ENCODE measurements at regions not wholly inside any gene's neighbourhood (a gene's known extent, or its start where the extent isn't known, plus 50 kb on each side); places are given as distances from the start of the nearest gene placed in this dataset.

DNA sequence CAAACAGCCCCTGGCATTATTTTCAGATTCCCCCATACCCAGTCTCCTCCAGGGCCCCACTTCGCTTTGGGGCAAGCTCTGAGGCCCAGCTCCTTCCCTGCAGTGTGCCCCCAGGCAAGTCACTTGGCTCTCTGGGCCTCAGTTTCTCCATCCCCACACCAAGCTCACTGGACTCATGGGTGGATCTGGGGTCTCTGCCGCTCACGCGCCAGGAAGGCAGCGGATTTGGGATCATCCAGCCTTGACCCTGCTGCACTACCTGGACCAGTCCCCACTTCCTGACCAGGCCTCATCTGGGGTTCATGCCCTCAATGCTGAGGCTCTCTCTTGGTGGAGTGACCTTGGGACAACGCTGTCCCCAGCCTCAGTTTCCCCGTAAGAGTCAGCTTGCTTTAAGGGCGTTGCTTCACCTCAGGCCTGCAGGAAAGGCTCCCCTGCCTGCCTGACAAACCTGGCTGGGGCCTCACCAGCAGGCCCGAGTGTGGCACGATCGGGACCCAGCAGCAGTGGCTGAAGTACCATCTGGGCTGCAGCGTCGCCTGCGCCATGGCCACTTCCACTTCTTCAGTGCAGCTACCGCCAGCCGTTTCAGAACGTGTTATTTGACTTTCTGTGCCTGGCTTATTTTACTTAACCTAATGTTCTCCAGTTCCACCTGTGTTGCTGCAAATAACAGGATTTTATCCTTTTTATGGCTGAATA is 519.6 kb upstream of the SEMA6A start:
- DNase-seq = no peak

DNA sequence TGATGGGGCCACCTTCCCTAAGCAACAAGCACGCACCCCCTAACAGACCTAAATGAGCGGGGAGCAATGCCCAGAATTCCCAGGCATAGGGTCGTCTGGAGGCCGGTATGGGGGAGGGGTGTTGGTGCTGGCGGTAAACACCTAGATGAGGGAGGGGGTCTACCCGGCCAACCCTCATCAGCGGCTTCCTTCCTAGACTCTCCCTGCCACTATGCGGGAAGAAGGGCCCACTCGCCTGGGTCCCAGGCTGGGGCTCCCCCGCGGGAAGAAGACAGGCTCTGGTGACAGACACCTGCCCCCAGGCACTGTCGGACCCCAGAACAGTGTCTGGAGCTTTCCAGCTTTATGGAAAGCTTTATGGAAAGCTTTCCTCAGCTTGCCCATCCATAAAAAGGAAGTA is 519.0 kb upstream of the SEMA6A start:
- no peak for DNase-seq

- no peak for DNase-seq
Measured at GRCh38 chr5:117089001-117089400, 514.4 kb upstream of the SEMA6A start.

DNA sequence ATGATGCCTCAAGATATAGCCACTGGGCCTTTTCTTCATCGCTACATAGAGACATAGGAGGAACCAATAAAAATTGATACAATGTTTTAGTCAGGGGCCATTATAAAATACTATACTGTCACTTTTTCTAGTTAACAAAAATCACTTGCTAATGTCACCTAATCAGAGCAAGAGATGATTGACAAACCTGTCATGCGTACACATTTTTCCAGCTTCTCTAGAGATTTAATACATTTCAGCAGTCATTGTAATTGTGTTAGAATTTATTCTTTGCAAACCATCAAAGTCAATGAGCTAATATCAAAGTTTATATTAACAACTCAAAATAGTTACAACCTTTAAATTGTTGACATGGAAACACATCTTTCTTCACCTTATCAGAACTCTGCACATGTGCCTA is 513.6 kb upstream of the SEMA6A start:
- no peak for DNase-seq

GRCh38 chr5:117084067-117084466 is 509.4 kb upstream of the SEMA6A start:
- no peak for DNase-seq

DNA sequence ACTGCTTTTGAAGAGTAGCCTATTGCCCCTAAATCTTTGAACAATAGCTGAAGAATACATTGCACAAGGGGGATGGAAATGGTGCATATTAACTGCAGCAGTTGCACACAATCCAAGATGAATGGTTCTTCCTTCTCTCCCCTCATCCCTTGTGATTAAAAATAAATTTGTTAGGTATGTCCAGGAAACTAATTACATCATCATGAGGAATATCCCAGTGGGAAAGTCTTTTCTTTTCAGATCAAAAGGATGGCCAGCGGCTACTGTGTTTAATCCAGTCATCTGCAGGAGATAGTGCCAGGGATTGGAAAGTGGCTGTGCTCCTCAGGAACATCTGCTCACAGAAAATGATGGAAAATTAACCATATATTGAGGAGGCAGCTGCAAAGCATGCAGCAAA is 508.4 kb upstream of the SEMA6A start:
- DNase-seq = no peak

GRCh38 chr5:117077142-117077541 is 502.5 kb upstream of the SEMA6A start:
- peak; percentile 0 for DNase-seq

DNA sequence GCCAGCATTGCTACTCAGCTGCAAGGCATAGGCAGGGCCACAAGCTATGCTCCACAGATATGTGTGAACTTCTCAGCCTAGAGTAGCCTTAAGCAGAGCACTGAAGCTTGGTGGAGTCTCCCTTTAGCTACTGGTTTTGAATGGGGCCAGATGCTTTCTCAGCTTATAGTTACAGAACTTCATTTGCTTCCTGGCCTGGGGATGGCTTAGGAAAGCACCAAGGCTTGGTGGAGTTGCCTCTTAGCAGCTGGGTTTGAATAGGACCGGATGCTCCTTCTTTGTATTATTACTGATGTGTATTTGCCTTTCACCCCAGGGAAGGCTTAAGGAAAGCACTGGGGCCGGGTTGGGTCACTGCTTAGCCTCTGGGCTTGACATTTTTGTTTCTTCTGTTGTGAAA is 497.8 kb upstream of the SEMA6A start:
- DNase-seq = no peak

DNA sequence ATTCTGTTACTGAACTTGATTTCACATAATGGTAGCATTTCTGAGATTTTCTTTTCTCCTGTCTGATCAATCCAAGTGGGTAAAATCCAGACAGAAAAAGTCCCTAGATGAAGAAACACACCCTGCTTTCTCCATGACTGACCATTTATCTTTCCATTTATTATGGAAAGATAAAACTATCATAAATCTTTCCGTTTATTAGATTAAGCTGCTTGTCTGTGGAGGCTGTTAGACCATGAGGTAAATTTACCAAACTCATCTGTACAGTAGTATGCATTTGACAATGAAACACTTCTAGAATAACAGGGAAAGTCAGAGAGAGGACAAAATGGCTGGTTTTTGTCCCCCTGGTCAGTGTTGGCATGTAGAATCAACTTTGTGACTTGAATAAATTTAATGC is 491.2 kb upstream of the SEMA6A start:
- no peak for DNase-seq

- no peak for DNase-seq
Measured at GRCh38 chr5:117065161-117065560, 490.5 kb upstream of the SEMA6A start.

GRCh38 chr5:117060099-117060498 is 485.5 kb upstream of the SEMA6A start:
- DNase-seq = no peak

GRCh38 chr5:117058740-117059139 is 484.1 kb upstream of the SEMA6A start:
- DNase-seq = no peak

- no peak for DNase-seq
Measured at GRCh38 chr5:117055517-117055916, 480.9 kb upstream of the SEMA6A start.

DNA sequence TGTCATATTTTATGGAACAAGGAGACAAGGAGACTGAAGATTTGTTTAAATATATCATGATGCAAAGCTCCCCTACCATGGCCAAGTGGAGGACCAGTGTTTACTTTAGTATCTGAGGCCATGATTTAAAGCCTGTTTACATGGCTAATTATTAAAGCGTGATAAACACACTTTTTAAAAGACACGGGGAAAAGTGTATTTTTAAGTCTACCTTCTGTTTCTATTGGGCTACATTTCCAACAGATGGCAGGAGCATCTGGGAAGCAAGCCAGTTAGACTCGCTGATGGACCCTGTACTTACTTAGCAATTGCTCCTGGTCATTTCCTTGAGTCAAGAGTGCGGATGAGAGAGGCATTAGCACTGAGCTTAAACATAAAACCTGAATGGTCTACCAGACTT is 480.3 kb upstream of the SEMA6A start:
- DNase-seq = peak; percentile 72

DNA sequence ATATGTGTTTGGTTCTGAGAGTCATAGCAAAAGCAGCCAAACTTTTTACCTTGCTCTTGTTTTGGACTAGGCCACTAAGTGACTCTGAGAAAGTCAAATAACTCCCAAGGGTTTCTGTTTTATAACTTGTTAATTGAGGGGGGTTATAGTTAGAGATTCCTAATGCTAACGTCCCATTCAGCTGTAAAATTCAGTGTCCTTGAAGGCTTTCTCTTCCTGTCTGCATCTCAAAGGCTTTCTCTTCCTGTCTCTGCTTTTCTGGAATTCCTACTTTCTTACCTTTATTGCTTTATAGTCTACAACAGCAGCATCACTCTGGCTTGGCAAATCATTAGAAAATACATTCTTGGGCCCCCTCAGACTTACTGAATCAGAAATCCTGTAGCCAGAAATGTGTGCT is 479.5 kb upstream of the SEMA6A start:
- no peak for DNase-seq

DNA sequence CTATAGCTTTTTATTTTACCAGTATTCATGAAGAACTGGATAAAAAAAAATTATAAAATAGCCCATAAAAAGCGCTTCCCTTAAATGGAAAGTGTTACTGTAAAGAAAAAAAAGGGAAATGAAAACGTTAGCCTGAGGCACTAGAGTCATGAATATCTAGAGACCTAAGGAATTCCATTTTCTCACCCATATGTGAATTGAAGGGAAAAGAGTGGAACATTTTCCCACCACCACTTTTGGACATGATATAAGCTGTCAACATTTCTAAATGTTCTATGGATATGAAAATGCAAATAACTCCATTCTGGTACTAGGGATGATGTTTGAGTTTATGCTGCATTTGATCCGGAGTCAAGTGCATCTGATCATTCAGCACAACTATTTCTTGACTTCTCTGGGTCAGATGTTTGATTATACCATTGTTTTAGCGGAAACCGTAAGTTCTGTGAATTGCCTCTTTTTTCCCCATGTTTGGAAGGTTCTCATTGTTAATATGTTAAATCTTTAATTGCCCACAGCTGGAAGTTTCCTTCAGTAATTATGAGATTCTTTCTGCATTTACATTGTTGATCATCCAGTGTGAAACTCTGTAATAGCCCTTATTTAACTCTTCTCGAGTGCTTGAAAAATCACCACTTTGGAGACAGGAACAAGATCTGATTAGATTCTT is 467.4 kb upstream of the SEMA6A start:
- DNase-seq = no peak

- no peak for DNase-seq
Measured at GRCh38 chr5:117039035-117039434, 464.4 kb upstream of the SEMA6A start.

GRCh38 chr5:117027384-117027783 is 452.8 kb upstream of the SEMA6A start:
- DNase-seq = no peak

- no peak for DNase-seq
Measured at GRCh38 chr5:117020999-117021398, 446.4 kb upstream of the SEMA6A start.

DNA sequence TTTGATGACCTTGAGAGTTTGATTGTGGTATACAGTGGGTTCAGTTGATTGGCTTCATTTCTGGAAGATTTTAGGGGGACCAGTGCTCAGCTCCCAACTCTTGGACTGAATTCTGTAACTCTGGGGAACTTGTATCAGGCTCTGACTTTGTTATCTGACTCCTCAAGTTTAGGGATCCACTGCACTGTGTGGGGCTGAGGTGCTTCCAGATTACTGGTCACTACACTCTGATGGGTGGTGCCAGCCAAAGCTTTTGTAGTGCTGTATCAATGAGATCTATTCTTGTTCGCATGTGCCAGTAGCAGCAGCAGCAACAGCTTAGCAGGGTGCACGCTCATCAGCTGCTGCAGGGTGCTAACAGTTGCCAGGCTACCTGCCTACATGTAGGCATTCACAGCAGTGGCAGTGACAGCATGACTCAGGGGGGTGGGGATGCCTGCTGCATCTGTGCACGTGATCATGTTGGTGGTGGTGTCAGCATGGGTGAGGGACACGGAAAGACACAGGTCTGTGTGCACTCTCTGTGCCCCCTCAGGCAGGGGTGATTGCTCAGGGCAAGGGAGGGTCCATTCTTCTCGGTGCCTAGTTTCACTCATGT is 438.8 kb upstream of the SEMA6A start:
- no peak for DNase-seq

DNA sequence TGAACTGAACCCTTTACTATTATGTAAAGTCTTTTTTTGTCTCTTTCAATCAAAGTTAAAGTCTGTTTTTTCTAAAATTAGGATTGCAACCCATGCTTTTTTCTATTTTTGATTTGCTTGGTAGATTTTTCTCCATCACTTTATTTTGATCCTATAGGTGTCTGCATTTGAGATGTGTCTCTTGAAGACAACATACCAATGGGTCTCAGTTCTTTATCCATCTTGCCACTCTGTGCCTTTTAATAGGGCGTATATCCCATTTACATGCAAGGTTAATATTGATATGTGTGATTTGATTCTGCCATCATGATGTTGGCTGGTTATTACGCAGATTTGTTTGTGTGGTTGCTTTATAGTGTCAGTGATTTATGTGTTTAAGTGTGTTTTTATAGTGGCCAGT is 436.0 kb upstream of the SEMA6A start:
- no peak for DNase-seq

DNA sequence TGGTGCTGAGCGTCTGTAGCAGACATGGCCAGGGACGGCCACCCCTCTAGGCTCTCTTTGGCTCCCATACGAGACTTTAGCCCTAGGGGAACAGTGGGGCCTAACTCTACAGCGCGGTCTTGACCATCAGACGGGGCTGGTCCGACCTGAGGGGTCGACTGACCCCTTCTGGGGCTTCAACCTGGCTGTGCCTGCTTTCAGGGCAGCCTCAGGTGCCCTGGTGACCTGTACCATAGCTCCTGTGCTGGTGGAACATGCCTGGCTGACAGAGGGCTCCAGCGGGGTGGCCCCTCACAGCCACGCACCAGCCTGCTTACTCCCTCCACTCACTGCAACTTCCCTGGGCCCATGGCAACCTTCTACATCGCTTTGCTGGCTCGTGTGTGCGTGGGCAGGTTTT is 423.4 kb upstream of the SEMA6A start:
- no peak for DNase-seq

DNA sequence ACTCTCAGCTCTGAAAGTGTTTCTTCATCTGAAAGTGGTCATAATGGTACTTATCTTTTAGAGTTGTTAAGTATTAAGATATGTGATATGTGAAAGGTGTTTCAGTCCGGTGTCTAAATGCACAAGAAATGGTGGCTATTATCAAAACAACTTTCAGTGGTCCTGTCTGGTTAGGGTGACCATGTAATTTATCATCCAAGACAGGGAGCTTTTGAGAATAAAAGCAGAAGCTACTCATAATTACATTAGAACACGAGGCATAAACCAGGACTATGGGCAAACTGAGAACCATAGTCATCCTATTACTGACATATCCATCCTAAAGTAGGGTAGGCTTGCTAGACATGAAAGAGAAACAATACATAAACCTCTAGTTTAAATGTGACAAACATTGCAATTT is 418.1 kb upstream of the SEMA6A start:
- no peak for DNase-seq

GRCh38 chr5:116989995-116990394 is 415.4 kb upstream of the SEMA6A start:
- no peak for DNase-seq

DNA sequence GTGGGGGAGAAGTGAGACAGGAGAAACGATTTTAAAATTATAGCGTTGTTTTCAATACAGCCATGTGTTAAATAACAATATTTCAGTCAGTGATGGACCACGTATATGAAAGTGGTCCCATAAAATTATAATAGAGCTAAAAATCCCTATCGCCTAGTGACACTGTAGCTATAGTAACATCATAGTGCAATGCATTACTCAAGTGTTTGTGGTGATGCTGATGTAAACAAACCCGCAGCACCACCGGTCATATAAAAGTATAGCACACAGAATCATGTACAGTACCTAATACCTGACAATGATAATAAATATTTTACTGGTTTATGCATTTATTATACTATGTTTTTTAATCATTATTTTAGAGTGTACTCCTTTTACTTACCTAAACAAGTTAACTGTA is 407.4 kb upstream of the SEMA6A start:
- DNase-seq = no peak

Data from NCI-H1105 treated with DMSO at 0.1 percent for 48 hours (cell line).